A673 (cell line): ENCODE measurements at regions not wholly inside any gene's neighbourhood (a gene's known extent, or its start where the extent isn't known, plus 50 kb on each side); places are given as distances from the start of the nearest gene placed in this dataset.

Experiments used
- CTCF ChIP-seq: fragments of 300-800, 200-600 bp; sonication (generic); conservative IDR thresholded peaks from 2 replicates; pipeline ENCODE4 v1.5.1; 2017; ENCODE audit warnings: low read depth, mild to moderate bottlenecking, antibody characterized with exemption, low read length, moderate library complexity, mixed read lengths
- EZH2 ChIP-seq: fragments of 200-600 bp; sonication (generic); IDR thresholded peaks from 2 replicates; pipeline ENCODE4 v1.6.1; 2017; ENCODE audit warnings: borderline replicate concordance, low read depth, mild to moderate bottlenecking, mixed read lengths, antibody characterized with exemption, low read length; ENCODE audit not compliant: poor library complexity, severe bottlenecking

DNA sequence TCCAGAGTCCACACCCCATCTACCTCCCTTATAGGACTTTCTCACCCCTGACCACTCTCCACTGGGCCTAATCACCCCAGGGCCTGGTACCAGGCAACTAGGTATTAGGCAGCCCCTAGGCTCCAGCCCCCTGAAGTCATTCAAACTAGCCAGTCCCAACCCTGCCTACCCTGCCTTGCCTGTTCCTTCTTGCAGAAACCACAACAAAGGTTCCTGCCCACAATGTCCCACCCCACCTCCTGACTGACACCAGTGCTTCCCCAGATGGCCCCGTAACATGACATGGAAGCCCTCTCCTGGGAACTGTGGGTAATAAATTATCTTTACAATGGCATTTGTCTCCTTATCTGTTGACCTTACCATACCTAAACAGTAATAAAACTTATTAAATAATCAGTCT is 100.6 kb upstream of the PDE1C start:
- no peak for TF ChIP-seq CTCF
- TF ChIP-seq EZH2: no peak
